Heart right ventricle (tissue), 16 donors: ENCODE measurements at regions not wholly inside any gene's neighbourhood (a gene's known extent, or its start where the extent isn't known, plus 50 kb on each side); places are given as distances from the start of the nearest gene placed in this dataset.

ENCODE experiments used
- ATAC-seq, 8 donors: fragments of 200-7000 bp; cut with Tn5 transposase; one replicate each; pipeline ENCODE4 v1.9.1; 2020; ENCODE audit warnings: mild to moderate bottlenecking in 8 of 8, moderate library complexity in 8 of 8, moderate number of reproducible peaks in 1 of 8
- DNase-seq, 2 donors: peaks; one replicate each; pipeline ENCODE4 v3.0.0-alpha.2; 2020
- H3K27ac ChIP-seq, 10 donors: fragments of 200-600 bp; sonication (generic) in 2 of 10; one replicate each; pipeline versions ENCODE4 v1.5.0 to v1.8.0; 2020 to 2022; ENCODE audit warnings: mild to moderate bottlenecking in 3 of 10
- H3K27me3 ChIP-seq, 7 donors: fragments of 200-600 bp; one replicate each; pipeline ENCODE4 v1.8.0; 2021 to 2022; ENCODE audit warnings: mild to moderate bottlenecking in 2 of 7
- H3K36me3 ChIP-seq, 9 donors: fragments of 200-600 bp; sonication (generic) in 1 of 9; one replicate each; pipeline versions ENCODE4 v1.5.0 to v1.8.0; 2020 to 2022; ENCODE audit warnings: mild to moderate bottlenecking in 2 of 9
- H3K4me1 ChIP-seq, 9 donors: fragments of 200-600 bp; sonication (generic) in 1 of 9; one replicate each; pipeline versions ENCODE4 v1.5.0 to v1.8.0; 2020 to 2022; ENCODE audit warnings: mild to moderate bottlenecking in 4 of 9
- H3K4me3 ChIP-seq, 10 donors: fragments of 200-600 bp; sonication (generic) in 2 of 10; one replicate each; pipeline versions ENCODE4 v1.5.0 to v1.8.0; 2020 to 2022; ENCODE audit warnings: mild to moderate bottlenecking in 7 of 10, moderate library complexity in 2 of 10
- H3K9me3 ChIP-seq, 11 donors: fragments of 200-600 bp in 10 of 11; sonication (generic) in 2 of 11; one replicate each; pipeline versions ENCODE4 v1.5.0 to v1.8.0; 2013 to 2022; ENCODE audit warnings: mild to moderate bottlenecking in 2 of 11, control low read depth in 1 of 11, moderate library complexity in 1 of 11
- WGBS, 2 donors: extraction: QIAGEN DNeasy Blood & Tissue Kit; methylation state at CpG; one replicate each; pipeline ENCODE4 v1.1.7; 2013; ENCODE audit warnings: inconsistent platforms in 1 of 2; 5-methylcytosine and 5-hydroxymethylcytosine counted together
- intact Hi-C, 10 donors: fragments of 100-400 bp; cut with DNase I; formaldehyde crosslinking; loops; one replicate each; pipeline versions ENCODE4 v1.11.1 to v1.14.2; 2022
- TF ChIP-seq, protein P1 (sequence below), 9 donors: fragments of 200-600 bp; sonication (generic) in 2 of 9; IDR thresholded peaks; one replicate each; pipeline versions ENCODE4 v1.5.0 to v1.8.0; 2021 to 2022; ENCODE audit warnings: antibody characterized with exemption in 9 of 9, mild to moderate bottlenecking in 5 of 9, moderate library complexity in 1 of 9
- donor health status: Arrhythmogenic right ventricular cardiomyopathy.
- donor health status: ischemic (EF 13 %, LVEDD 7.1; RV severe dilation, severe dysfunction).
- donor health status: healthy with polysubstance abuse.
- donor health status: DM: no; HTN: yes; CAD: no.
- donor health status: DM: no; HTN: no; CAD: no.
- donor health status: ischemic (EF 25% LVEDD 6.9; RV normal size, moderate dysfunction).
- donor health status: ischemic (EF 25% LVEDD 5.7; RV mildly dilated, moderate dysfunction).
- donor health status: healthy.
- donor health status: DM: yes; HTN: yes; CAD: no.
- donor health status: Ischemic cardiomyopathy.
- donor health status: ischemic (EF 35%, LVEDD 5.7; RV mildly dilated, moderate dysfunction).
- donor health status: nonischemic (EF 11% LVEDD 7.7; RV severe dilation, severe dysfunction).
- donor health status: DM: yes; HTN: yes; CAD: no.
- donor health status: PGD.
- donor health status: ischemic (EF 29% LVEDD 5.4; RV normal size, mild dysfunction).
- donor health status: nonischemic (EF 23%, LVEDD 6.1; RV moderate dilation, normal function).

DNA sequence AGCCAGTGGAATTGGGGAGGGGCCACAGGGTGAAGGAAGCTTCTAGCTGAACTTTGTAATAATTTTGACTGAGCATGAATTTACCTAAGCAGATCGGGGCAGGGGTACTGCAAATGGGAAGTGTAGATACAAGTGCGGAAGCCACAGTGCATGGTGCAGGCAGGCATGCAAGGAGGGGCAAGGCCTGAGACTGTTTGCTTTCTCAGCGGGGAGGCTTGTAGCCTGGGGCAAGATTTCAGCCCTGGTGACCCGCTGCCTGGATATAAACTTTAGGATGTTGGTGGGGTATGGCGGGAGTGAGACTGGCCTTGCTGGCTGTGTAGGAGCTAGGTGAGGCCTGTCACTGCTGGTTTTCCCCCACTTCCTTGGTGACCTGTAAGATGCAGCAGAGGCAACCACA lies 266.4 kb upstream of the PREP start:
- Histone ChIP-seq H3K36me3 (no peaks in the 10 kb centered on the region), H3K27me3 (no peaks in the 10 kb centered on the region), H3K9me3 (peaks cover 0 to 16% (median 0%) of the 10 kb centered on the region in 11 donors), H3K27ac (no peak overlapping the region), H3K4me1 (no peaks in the 10 kb centered on the region), H3K4me3 (no peak overlapping the region)
- 79 to 92% methylated on average over 5 of the region's 5 CpGs for WGBS, 2 donors
- no peak for DNase-seq
- TF ChIP-seq, protein P1, sequence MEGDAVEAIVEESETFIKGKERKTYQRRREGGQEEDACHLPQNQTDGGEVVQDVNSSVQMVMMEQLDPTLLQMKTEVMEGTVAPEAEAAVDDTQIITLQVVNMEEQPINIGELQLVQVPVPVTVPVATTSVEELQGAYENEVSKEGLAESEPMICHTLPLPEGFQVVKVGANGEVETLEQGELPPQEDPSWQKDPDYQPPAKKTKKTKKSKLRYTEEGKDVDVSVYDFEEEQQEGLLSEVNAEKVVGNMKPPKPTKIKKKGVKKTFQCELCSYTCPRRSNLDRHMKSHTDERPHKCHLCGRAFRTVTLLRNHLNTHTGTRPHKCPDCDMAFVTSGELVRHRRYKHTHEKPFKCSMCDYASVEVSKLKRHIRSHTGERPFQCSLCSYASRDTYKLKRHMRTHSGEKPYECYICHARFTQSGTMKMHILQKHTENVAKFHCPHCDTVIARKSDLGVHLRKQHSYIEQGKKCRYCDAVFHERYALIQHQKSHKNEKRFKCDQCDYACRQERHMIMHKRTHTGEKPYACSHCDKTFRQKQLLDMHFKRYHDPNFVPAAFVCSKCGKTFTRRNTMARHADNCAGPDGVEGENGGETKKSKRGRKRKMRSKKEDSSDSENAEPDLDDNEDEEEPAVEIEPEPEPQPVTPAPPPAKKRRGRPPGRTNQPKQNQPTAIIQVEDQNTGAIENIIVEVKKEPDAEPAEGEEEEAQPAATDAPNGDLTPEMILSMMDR (IDR thresholded peaks at IDR 0.05) = no peak
- intact Hi-C loops = no loop called here
- ATAC-seq = no peak

DNA sequence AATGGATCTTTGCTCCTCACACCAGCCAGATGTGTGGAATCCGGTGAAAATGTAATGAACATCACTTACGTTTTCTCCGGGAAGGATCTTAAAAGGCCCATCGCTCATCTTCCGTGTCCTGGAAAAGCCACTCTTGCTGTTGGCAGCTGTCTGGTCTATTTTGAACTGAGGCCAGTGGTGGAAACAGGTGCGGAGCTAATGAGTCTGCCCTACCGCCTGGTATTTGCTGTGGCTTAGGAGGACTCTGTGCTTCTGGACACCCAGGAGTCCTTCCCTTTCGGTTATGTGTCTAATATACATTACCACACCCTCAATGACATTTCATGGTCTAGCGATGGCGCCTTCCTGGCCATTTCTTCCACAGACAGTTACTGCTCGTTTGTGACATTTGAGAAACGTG lies 264.2 kb upstream of the PREP start:
- Histone ChIP-seq H3K36me3 (no peaks in the 10 kb centered on the region), H3K9me3 (peaks cover 0 to 22% (median 0%) of the 10 kb centered on the region in 11 donors), H3K4me3 (no peak overlapping the region), H3K27me3 (no peaks in the 10 kb centered on the region), H3K27ac (no peak overlapping the region), H3K4me1 (no peaks in the 10 kb centered on the region)
- 91% methylated on average over 12 of the region's 12 CpGs for WGBS, 2 donors
- no peak for DNase-seq
- ATAC-seq = no peak
- TF ChIP-seq, protein P1 (IDR thresholded peaks at IDR 0.05) = no peak
- intact Hi-C loops = no loop called here

DNA sequence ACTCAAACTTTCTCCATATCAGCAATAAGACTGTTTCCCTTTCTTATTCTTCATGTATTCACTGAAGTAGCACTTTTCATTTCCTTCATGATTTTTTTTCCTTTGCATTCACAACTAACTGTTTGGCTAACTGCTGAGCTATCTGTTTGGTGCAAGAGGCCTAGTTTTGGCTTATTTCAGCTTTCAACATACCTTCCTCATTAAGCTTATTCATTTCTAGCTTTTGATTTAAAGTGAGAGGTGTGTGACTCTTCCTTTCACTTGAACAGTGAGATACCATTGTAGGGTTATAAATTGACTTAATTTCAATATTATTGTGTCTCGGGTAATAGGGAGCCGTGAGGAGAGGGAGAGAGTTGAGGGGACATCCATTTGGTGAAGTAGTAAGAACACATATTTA lies 262.0 kb upstream of the PREP start:
- Histone ChIP-seq H3K27me3 (no peaks in the 10 kb centered on the region), H3K4me3 (no peak overlapping the region), H3K27ac (no peak overlapping the region), H3K4me1 (no peaks in the 10 kb centered on the region), H3K36me3 (no peaks in the 10 kb centered on the region), H3K9me3 (peaks cover 0 to 14% (median 0%) of the 10 kb centered on the region in 11 donors)
- intact Hi-C loops = no loop called here
- WGBS, 2 donors = 61 to 89% methylated on average over 2 of the region's 2 CpGs
- TF ChIP-seq, protein P1 (IDR thresholded peaks at IDR 0.05) = no peak
- DNase-seq (no peak), ATAC-seq (no peak)

DNA sequence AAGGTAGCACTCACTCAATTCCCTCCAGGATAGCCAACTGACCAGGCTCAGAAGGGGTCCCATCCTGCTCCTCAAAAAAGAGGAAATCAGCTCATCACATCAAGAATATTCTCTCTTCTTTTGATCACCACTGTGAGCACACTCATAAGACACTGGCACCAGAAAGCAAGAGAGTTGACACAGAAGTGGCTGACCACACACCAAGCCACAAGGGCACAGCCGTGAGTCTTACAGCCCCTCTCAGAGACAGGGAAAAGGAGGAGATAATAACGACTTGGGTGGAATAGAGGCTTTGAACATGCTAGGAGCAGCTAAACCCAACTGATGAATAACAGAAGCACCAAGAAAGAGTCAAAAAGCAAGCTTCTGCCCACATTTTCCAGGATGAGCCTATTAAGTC lies 249.1 kb upstream of the PREP start:
- Histone ChIP-seq H3K27ac (no peak overlapping the region), H3K27me3 (no peaks in the 10 kb centered on the region), H3K4me3 (no peak overlapping the region), H3K36me3 (no peaks in the 10 kb centered on the region), H3K9me3 (peaks cover 0 to 13% (median 0%) of the 10 kb centered on the region in 11 donors), H3K4me1 (peaks cover 0 to 3% (median 0%) of the 10 kb centered on the region in 9 donors)
- TF ChIP-seq, protein P1 (IDR thresholded peaks at IDR 0.05) = no peak
- ATAC-seq (no peak), DNase-seq (no peak)
- intact Hi-C loops = no loop called here
- 71 to 77% methylated on average over 2 of the region's 2 CpGs for WGBS, 2 donors
